ACC112 (cell line): ENCODE measurements at regions not wholly inside any gene's neighbourhood (a gene's known extent, or its start where the extent isn't known, plus 50 kb on each side); places are given as distances from the start of the nearest gene placed in this dataset.
"Not testable (repeated sequence)": the region's sequence is repeated elsewhere in the genome, so short reads cannot be mapped to it uniquely, and the experiment has no call there.

Source experiments
- H2AFZ ChIP-seq: fragments of 200-600 bp; sonication (generic); one replicate; pipeline ENCODE4 v1.6.0; 2017; ENCODE audit warnings: antibody characterized with exemption, low read length; ENCODE audit not compliant: unreplicated experiment
- H3K27ac ChIP-seq: fragments of 200-600 bp; sonication (generic); 2 replicates; pipeline ENCODE4 v1.5.1; 2014; ENCODE audit warnings: low read depth, mild to moderate bottlenecking, antibody characterized with exemption, low read length, moderate library complexity
- H3K27me3 ChIP-seq: fragments of 200-600 bp; sonication (generic); 2 replicates; pipeline ENCODE4 v1.6.1; 2014; ENCODE audit warnings: mild to moderate bottlenecking, antibody characterized with exemption, low read length, moderate library complexity, mixed read lengths; ENCODE audit not compliant: insufficient read depth
- H3K36me3 ChIP-seq: fragments of 200-600 bp; sonication (generic); 2 replicates; pipeline ENCODE4 v1.6.1; 2016; ENCODE audit warnings: mild to moderate bottlenecking, antibody characterized with exemption, low read length, moderate library complexity, mixed read lengths; ENCODE audit not compliant: insufficient read depth
- H3K4me1 ChIP-seq: fragments of 200-600 bp; sonication (generic); one replicate; pipeline ENCODE4 v1.6.1; 2016; ENCODE audit warnings: low read length, mixed read lengths; ENCODE audit not compliant: insufficient read depth, unreplicated experiment, control insufficient read depth
- H3K4me3 ChIP-seq: fragments of 200-600 bp; sonication (generic); 2 replicates; pipeline ENCODE4 v1.5.1; 2014; ENCODE audit warnings: mild to moderate bottlenecking, low read depth, low read length
- H3K79me2 ChIP-seq: fragments of 200-600 bp; sonication (generic); one replicate; pipeline ENCODE4 v1.6.0; 2016; ENCODE audit warnings: low read length; ENCODE audit not compliant: control insufficient read depth, unreplicated experiment, insufficient read depth

GRCh38 chr14:105691321-105692109, 165.1 kb downstream of the TMEM121 start:
- H3K4me3 ChIP-seq, H2AFZ ChIP-seq, H3K79me2 ChIP-seq, H3K4me1 ChIP-seq, H3K27me3 ChIP-seq, H3K27ac ChIP-seq, H3K36me3 ChIP-seq: not testable (repeated sequence)

DNA sequence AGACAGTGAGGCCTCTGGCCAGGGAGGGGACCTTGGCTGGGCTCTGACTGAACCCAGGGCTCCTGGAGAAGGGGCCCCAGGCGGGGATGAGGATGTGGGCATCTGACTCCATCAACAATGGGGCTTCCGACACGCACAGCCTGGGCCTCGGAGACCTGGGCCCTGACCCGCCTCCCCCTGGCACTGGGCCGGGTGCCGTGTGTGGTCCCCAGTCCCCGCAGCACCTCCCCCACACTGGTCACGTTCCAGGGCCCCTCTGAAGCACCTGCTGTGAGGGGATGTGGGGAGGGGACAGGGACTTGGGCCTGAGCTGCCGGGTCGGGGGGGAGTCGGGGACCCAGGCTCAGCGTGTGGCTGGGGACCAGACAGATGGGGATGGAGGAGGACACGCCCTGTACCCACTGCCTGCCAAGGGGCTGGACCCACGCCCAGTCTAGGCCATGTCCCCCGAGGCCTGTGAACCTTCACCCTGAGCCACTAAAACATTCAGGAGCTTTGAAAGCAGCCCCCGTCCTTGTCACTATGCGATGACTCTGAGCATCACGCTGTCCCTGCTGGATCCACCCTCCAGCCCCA, 165.8 kb downstream of the TMEM121 start:
- not testable (repeated sequence) for H3K36me3 ChIP-seq, H3K27me3 ChIP-seq, H3K4me3 ChIP-seq, H3K4me1 ChIP-seq, H2AFZ ChIP-seq, H3K79me2 ChIP-seq, H3K27ac ChIP-seq

DNA sequence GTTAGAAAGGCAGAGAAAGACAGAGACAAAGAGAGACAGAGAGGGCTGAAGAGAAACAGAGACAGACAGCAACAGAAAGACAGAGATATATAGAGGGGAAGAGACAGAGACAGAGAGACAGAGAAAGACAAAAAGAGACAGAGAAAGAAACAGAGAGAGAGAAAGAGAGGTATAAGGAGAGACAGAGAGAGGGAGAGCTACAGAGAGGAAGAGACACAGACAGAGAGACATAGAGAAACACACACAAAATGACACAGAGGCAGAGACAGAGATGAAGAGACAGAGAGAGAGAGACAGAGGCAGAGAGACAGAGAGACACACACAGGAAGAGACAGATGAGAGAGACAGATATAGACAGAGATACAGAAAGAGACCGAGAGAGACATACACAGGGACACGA, 168.6 kb downstream of the TMEM121 start:
- Histone ChIP-seq H3K27ac (no peak overlapping the region), H3K4me1 (no peaks in the 10 kb centered on the region)

GRCh38 chr14:105696388-105696787, 170.0 kb downstream of the TMEM121 start:
- not testable (repeated sequence) for H3K27me3 ChIP-seq, H3K4me1 ChIP-seq, H2AFZ ChIP-seq, H3K27ac ChIP-seq, H3K4me3 ChIP-seq, H3K36me3 ChIP-seq, H3K79me2 ChIP-seq

More for the DNA sequence above, 168.6 kb downstream of the TMEM121 start:
- Histone ChIP-seq H3K79me2 (no peaks in the 10 kb centered on the region), H3K36me3 (no peaks in the 10 kb centered on the region), H3K4me3 (no peak overlapping the region), H2AFZ (no peak overlapping the region), H3K27me3 (no peaks in the 10 kb centered on the region)

GRCh38 chr14:105697414-105697813, 171.0 kb downstream of the TMEM121 start:
- H3K27me3 ChIP-seq, H3K36me3 ChIP-seq, H3K4me1 ChIP-seq, H3K27ac ChIP-seq, H2AFZ ChIP-seq, H3K4me3 ChIP-seq, H3K79me2 ChIP-seq: not testable (repeated sequence)

- H3K4me1 ChIP-seq, H3K36me3 ChIP-seq, H3K27ac ChIP-seq, H3K27me3 ChIP-seq, H3K4me3 ChIP-seq, H3K79me2 ChIP-seq, H2AFZ ChIP-seq: not testable (repeated sequence)
Observed at GRCh38 chr14:105697955-105698354, 171.6 kb downstream of the TMEM121 start.

DNA sequence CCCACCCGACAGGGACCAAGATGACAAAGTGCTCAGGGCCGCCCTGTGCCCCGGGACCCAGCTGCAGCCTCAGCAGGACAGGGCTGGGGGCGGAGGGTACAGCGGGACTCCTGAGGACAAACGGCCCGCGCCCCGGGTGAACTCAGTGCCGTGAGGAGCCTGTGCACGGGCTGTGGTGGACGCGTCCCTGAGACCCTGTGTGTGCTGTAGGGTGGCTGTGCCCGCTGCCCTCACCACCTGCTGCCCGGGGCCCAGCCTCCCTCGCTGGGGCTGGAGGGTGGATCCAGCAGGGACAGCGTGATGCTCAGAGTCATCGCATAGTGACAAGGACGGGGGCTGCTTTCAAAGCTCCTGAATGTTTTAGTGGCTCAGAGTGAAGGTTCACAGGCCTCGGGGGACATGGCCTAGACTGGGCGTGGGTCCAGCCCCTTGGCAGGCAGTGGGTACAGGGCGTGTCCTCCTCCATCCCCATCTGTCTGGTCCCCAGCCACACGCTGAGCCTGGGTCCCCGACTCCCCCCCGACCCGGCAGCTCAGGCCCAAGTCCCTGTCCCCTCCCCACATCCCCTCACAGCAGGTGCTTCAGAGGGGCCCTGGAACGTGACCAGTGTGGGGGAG, 172.7 kb downstream of the TMEM121 start:
- not testable (repeated sequence) for H3K27me3 ChIP-seq, H3K4me1 ChIP-seq, H3K36me3 ChIP-seq, H3K79me2 ChIP-seq, H3K27ac ChIP-seq, H2AFZ ChIP-seq, H3K4me3 ChIP-seq

DNA sequence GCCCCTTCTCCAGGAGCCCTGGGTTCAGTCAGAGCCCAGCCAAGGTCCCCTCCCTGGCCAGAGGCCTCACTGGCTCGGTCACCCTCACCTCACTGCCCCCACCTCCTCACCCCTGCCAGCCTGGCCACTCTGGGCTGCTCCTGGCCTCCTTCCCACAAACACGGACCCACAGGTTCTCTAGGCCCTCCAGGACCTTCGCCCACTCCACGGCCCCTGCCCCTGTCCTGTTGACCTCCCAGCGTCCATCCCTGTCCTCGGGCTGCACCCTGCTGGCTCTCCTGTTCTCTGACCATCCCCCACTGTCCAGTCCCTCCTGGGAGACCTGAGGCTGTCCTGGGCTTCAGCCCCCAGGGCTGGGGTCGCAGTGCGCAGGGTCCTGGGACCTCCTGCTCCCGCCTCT, 173.3 kb downstream of the TMEM121 start:
- H3K4me1 ChIP-seq, result not testable (repeated sequence)

GRCh38 chr14:105700146-105700545, 173.8 kb downstream of the TMEM121 start:
- not testable (repeated sequence) for H3K27me3 ChIP-seq, H3K4me3 ChIP-seq, H3K36me3 ChIP-seq, H2AFZ ChIP-seq, H3K4me1 ChIP-seq, H3K79me2 ChIP-seq, H3K27ac ChIP-seq

More for the DNA sequence above, 173.3 kb downstream of the TMEM121 start:
- H3K27ac ChIP-seq, H3K79me2 ChIP-seq, H3K36me3 ChIP-seq, H3K4me3 ChIP-seq, H2AFZ ChIP-seq, H3K27me3 ChIP-seq: not testable (repeated sequence)

- no peaks in the 10 kb centered on the region for H3K27me3 ChIP-seq
- H3K4me1 ChIP-seq, result no peaks in the 10 kb centered on the region
- H3K4me3 ChIP-seq, result no peak overlapping the region
- H3K36me3 ChIP-seq, result no peaks in the 10 kb centered on the region
- no peaks in the 10 kb centered on the region for H3K79me2 ChIP-seq
- H2AFZ ChIP-seq, result no peak overlapping the region
- H3K27ac ChIP-seq, result no peak overlapping the region
Observed at GRCh38 chr14:105700622-105701288, 174.4 kb downstream of the TMEM121 start.
